H7 (cell line): ENCODE measurements at regions not wholly inside any gene's neighbourhood (a gene's known extent, or its start where the extent isn't known, plus 50 kb on each side); places are given as distances from the start of the nearest gene placed in this dataset.

Source experiments
- DNase-seq: peaks from one replicate; pipeline ENCODE4 v3.0.0; 2012
- H3K27me3 ChIP-seq: 2 replicates; pipeline ENCODE4 v1.6.0; 2011; ENCODE audit warnings: mild to moderate bottlenecking, low read length; ENCODE audit not compliant: control insufficient read depth, insufficient read depth
- H3K36me3 ChIP-seq: replicated peaks from 2 replicates; pipeline ENCODE4 v1.5.1; 2011; ENCODE audit warnings: low read length; ENCODE audit not compliant: control insufficient read depth, insufficient read depth
- H3K4me3 ChIP-seq: 2 replicates; pipeline ENCODE4 v1.5.1; 2011; ENCODE audit warnings: low read depth, mild to moderate bottlenecking, control low read depth, low read length, moderate library complexity; ENCODE audit not compliant: insufficient read depth

DNA sequence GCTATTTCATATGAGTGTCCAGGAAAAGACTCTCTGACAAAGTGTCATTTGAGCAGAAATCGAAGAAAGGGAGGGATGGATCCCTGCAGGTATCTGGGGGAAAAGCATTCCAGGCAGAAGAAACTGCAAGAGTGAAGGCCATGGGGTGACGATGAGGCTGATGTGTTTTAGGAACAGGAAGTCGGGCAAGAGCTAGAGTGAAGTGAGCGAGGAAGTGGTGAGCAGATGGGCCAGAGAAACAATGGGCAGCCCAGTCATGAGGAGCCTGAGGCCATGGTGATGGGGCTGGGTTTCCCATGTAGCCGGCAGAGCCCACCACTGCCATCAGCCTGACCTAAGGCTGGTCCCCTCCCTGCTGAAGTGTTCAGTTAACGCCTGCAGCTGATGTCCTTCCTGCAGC is 150.2 kb downstream of the TNFSF13B start:
- Histone ChIP-seq H3K4me3 (no peak overlapping the region), H3K36me3 (no peaks in the 10 kb centered on the region), H3K27me3 (no peaks in the 10 kb centered on the region)
- no peak for DNase-seq

- no peak overlapping the region for H3K4me3 ChIP-seq
- H3K36me3 ChIP-seq: no peaks in the 10 kb centered on the region
- DNase-seq: no peak
- no peaks in the 10 kb centered on the region for H3K27me3 ChIP-seq
Observed at GRCh38 chr13:108425056-108425455, 155.5 kb downstream of the TNFSF13B start.

GRCh38 chr13:108426893-108427292 is 157.4 kb downstream of the TNFSF13B start:
- no peak for DNase-seq

GRCh38 chr13:108427355-108427754 is 157.8 kb downstream of the TNFSF13B start:
- Histone ChIP-seq H3K27me3 (no peaks in the 10 kb centered on the region), H3K4me3 (no peak overlapping the region), H3K36me3 (no peaks in the 10 kb centered on the region)
- no peak for DNase-seq

More at GRCh38 chr13:108426893-108427292, 157.4 kb downstream of the TNFSF13B start:
- H3K27me3 ChIP-seq: no peaks in the 10 kb centered on the region
- H3K36me3 ChIP-seq: no peaks in the 10 kb centered on the region
- H3K4me3 ChIP-seq: no peak overlapping the region

GRCh38 chr13:108428691-108429090 is 159.2 kb downstream of the TNFSF13B start:
- Histone ChIP-seq H3K4me3 (no peak overlapping the region), H3K36me3 (no peaks in the 10 kb centered on the region), H3K27me3 (no peaks in the 10 kb centered on the region)
- no peak for DNase-seq

- no peak for DNase-seq
- Histone ChIP-seq H3K4me3 (no peak overlapping the region), H3K27me3 (no peaks in the 10 kb centered on the region), H3K36me3 (no peaks in the 10 kb centered on the region)
Observed at GRCh38 chr13:108433976-108434755, 164.6 kb downstream of the TNFSF13B start.

GRCh38 chr13:108435393-108436149 is 166.1 kb downstream of the TNFSF13B start:
- no peak for DNase-seq
- Histone ChIP-seq H3K4me3 (no peak overlapping the region), H3K36me3 (no peaks in the 10 kb centered on the region), H3K27me3 (no peaks in the 10 kb centered on the region)

- DNase-seq: no peak
- H3K4me3 ChIP-seq: no peak overlapping the region
- H3K27me3 ChIP-seq: no peaks in the 10 kb centered on the region
- H3K36me3 ChIP-seq: no peaks in the 10 kb centered on the region
Observed at GRCh38 chr13:108437496-108437895, 168.0 kb downstream of the TNFSF13B start.

DNA sequence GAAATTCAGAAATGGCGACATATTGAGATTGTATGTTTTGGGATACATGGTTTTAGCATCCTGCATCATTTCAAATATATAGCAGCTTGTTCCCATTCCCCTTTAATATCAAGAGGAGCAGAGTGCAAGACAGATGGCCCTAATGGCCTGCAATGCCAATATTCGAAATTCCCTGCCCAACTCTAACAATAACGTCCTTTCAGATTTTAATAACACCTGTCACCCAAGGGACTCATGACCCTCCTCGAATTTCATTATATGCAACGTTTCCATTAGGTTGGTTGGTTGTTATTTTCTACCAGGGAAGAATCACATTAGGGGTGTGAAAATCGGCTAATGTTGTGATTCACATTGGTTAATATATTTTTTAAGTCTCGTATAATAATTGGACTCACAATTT is 170.0 kb downstream of the TNFSF13B start:
- H3K4me3 ChIP-seq: no peak overlapping the region
- H3K36me3 ChIP-seq: no peaks in the 10 kb centered on the region
- DNase-seq: no peak
- H3K27me3 ChIP-seq: no peaks in the 10 kb centered on the region

GRCh38 chr13:108444448-108444847 is 174.9 kb downstream of the TNFSF13B start:
- no peak overlapping the region for H3K4me3 ChIP-seq
- no peaks in the 10 kb centered on the region for H3K36me3 ChIP-seq
- DNase-seq: no peak
- no peaks in the 10 kb centered on the region for H3K27me3 ChIP-seq

DNA sequence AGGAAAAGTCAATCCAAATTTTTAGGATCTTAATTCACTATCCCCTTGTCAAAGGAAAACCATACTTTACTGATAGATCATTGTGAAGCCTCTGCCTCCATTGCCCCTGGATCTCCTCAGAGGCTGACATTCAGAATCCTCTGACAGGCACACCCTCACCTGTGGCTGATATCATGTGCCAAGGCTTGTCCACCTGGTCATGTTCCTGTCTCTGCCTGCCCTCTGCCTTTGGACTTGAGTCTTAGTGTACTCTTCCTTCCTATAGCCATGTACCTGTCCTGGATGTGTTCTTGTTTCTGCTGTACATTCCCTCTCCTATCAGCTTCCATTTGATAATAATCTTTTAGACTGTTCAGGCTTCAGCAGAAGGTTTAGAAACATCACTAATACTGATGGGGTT is 179.4 kb downstream of the TNFSF13B start:
- H3K27me3 ChIP-seq: no peaks in the 10 kb centered on the region
- H3K4me3 ChIP-seq: no peak overlapping the region
- no peaks in the 10 kb centered on the region for H3K36me3 ChIP-seq
- DNase-seq: no peak

DNA sequence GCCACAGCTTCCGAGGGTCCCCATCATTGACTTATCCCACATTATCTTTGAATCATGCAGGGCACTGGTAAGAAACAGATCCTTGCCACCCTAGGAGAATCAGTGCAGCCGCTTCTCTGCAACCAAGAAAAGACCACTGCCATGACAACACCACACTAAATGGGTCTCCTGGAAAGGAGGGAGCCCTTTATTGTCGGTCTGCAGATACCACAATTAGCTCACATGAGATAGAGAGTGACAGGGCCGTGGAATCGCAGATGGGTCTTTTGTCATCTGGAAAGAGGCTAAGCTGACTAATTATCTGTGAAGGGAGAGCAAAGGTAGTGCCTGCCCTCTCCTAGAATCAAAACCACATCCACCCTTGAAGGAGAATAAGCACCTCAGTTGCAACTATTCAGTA is 178.3 kb upstream of the MYO16 start:
- no peak for DNase-seq
- no peaks in the 10 kb centered on the region for H3K27me3 ChIP-seq
- H3K4me3 ChIP-seq: no peak overlapping the region
- no peaks in the 10 kb centered on the region for H3K36me3 ChIP-seq

- H3K27me3 ChIP-seq: no peaks in the 10 kb centered on the region
- DNase-seq: no peak
- no peak overlapping the region for H3K4me3 ChIP-seq
- no peaks in the 10 kb centered on the region for H3K36me3 ChIP-seq
Observed at GRCh38 chr13:108455320-108455719, 174.1 kb upstream of the MYO16 start.

DNA sequence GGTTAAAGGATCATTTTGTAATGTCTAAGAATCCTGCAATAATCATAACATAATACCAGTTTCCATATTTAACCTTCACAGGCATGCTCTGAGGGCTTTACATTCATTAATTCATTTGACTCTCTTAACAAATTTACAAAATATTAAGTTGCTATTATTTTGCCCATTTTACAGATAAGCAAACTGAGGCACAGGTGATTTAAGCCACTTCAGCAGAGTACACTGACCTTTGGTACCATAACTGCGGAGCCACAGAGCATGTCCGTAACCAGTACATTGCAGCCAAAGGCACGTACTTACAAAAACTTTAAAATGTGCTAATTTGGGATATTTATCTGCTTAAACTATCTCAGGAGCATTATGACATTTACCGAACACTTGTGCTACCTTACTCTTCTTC is 169.4 kb upstream of the MYO16 start:
- Histone ChIP-seq H3K27me3 (no peaks in the 10 kb centered on the region), H3K36me3 (no peaks in the 10 kb centered on the region), H3K4me3 (no peak overlapping the region)
- DNase-seq: no peak

- Histone ChIP-seq H3K4me3 (no peak overlapping the region), H3K27me3 (no peaks in the 10 kb centered on the region), H3K36me3 (no peaks in the 10 kb centered on the region)
- no peak for DNase-seq
Observed at GRCh38 chr13:108460746-108461145, 168.7 kb upstream of the MYO16 start.
